ENCODE measurements at regions not wholly inside any gene's neighbourhood (a gene's known extent, or its start where the extent isn't known, plus 50 kb on each side); places are given as distances from the start of the nearest gene placed in this dataset.

- TF ChIP-seq CTCF (conservative IDR thresholded peaks at IDR 0.05) (no peak), EZH2 (IDR thresholded peaks at IDR 0.05; ENCODE audit: low read depth) (no peak)
Observed at GRCh38 chr10:23521735-23522134, 82.9 kb downstream of the OTUD1 start.
